ENCODE measurements at regions not wholly inside any gene's neighbourhood (a gene's known extent, or its start where the extent isn't known, plus 50 kb on each side); places are given as distances from the start of the nearest gene placed in this dataset.
"Not testable (repeated sequence)": the region's sequence is repeated elsewhere in the genome, so short reads cannot be mapped to it uniquely, and the experiment has no call there.

DNA sequence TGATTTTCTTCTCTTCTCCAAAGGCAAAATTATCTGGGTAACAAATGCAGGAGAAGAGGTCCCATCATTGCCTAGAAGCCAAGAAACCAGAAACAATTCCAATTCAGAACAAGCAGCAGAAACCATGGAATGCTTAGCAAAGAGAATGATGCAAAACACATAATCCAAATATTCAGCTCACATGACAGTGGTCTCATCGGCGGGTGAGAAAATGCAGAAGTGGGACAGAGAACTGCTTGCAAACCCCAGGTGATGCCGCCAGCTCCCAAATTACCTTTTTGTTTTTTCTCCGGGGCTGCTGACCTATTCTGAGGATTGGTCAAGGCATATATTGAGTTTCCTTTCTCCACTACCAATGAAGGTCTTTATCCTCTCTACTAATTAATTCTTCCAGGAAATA lies 99.7 kb downstream of the ZNF22 start:
- TF ChIP-seq, protein P1, sequence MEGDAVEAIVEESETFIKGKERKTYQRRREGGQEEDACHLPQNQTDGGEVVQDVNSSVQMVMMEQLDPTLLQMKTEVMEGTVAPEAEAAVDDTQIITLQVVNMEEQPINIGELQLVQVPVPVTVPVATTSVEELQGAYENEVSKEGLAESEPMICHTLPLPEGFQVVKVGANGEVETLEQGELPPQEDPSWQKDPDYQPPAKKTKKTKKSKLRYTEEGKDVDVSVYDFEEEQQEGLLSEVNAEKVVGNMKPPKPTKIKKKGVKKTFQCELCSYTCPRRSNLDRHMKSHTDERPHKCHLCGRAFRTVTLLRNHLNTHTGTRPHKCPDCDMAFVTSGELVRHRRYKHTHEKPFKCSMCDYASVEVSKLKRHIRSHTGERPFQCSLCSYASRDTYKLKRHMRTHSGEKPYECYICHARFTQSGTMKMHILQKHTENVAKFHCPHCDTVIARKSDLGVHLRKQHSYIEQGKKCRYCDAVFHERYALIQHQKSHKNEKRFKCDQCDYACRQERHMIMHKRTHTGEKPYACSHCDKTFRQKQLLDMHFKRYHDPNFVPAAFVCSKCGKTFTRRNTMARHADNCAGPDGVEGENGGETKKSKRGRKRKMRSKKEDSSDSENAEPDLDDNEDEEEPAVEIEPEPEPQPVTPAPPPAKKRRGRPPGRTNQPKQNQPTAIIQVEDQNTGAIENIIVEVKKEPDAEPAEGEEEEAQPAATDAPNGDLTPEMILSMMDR (IDR thresholded peaks at IDR 0.05; ENCODE audit: low read depth, low read length), result no peak
- Histone ChIP-seq H3K9me3 (ENCODE audit: low read depth) (no peaks in the 10 kb centered on the region), H3K4me1 (ENCODE audit: low read depth) (no peaks in the 10 kb centered on the region), H3K27ac (no peak overlapping the region), H3K27me3 (no peaks in the 10 kb centered on the region), H3K36me3 (no peaks in the 10 kb centered on the region), H3K4me3 (no peak overlapping the region)
- DNase-seq (ENCODE audit: low read depth in 1 of 2, low spot score in 1 of 2), result no peak

DNA sequence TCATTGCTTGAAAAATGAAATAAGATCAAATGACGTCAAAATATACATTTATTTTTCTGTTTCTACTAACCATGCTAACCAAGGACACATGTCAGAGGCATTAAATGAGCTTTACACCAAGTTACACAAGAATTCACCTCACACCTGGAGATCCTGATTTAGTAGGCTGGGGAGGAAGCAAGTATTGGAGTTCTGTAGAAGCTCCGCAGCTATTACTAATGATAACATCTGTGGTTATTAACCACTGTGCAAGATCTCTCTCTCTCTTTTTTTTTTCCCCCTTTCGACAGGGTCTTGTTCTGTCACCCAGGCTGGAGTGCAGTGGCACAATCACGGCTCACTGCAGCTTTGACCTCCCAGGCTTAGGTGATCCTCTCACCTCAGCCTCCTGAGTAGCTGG lies 104.0 kb downstream of the ZNF22 start:
- Histone ChIP-seq H3K27me3 (no peaks in the 10 kb centered on the region), H3K27ac (no peak overlapping the region), H3K4me3 (no peak overlapping the region), H3K36me3 (no peaks in the 10 kb centered on the region), H3K9me3 (ENCODE audit: low read depth) (no peaks in the 10 kb centered on the region), H3K4me1 (ENCODE audit: low read depth) (no peaks in the 10 kb centered on the region)
- TF ChIP-seq, protein P1 (IDR thresholded peaks at IDR 0.05; ENCODE audit: low read depth, low read length), result no peak
- no peak for DNase-seq (ENCODE audit: low read depth in 1 of 2, low spot score in 1 of 2)

DNA sequence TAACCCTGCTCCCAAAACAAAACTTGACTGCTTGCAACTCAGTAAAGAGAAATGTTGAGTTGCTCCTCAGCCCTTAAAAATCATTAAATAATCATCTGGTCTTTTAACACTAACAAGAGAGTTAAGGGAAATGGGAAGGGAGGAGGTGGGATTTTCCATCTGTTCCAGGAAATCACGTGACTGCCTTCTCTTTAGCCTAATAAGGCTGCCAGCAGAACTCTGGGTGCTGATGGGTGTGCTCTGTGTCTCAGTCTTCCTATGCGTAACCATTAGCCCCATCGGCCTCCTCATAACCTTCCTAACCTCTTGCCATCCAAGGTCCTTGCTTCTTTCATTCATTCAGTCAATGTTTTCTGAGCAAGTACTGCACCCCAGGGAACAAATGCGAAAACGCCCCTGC lies 104.6 kb downstream of the ZNF22 start:
- not testable (repeated sequence) for H3K36me3 ChIP-seq; H3K9me3 ChIP-seq (ENCODE audit: low read depth); H3K4me3 ChIP-seq; H3K27ac ChIP-seq; H3K27me3 ChIP-seq; H3K4me1 ChIP-seq (ENCODE audit: low read depth)
- DNase-seq (ENCODE audit: low read depth in 1 of 2, low spot score in 1 of 2), result peak in 1 of 2 donors; percentile 15

DNA sequence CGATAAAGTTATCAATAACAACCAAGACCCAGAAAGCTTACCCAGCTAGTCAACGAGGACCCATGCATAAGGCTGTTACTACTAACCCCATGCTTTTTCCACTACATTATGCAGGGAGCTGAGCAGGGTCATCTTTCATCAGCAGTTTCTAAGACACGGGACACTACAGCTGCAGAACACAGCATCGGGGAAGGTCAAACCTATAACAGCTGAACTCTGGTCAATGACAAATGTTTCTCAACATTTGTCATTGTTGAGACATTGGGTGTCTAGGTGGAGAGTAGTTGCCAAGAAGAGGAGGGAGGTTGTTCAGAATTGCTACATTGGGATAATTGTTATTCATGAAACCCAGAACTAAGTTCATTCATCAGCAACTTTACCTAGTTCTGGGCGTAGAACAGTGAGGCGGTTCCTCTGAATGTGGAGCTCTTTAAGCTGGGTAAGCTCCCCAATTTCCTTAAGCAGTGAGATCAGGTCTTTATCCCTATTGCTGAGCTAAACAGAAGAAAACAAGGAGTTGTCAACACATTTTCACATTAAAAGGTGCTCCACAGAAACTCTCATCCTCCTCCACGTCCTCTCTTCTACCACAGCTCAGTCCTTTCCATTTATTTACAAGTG lies 105.6 kb downstream of the ZNF22 start:
- no peak overlapping the region for H3K27ac ChIP-seq
- no peaks in the 10 kb centered on the region for H3K27me3 ChIP-seq
- H3K36me3 ChIP-seq, result no peaks in the 10 kb centered on the region
- H3K4me1 ChIP-seq (ENCODE audit: low read depth), result no peaks in the 10 kb centered on the region
- no peak for DNase-seq (ENCODE audit: low read depth in 1 of 2, low spot score in 1 of 2)
- no peaks in the 10 kb centered on the region for H3K9me3 ChIP-seq (ENCODE audit: low read depth)
- TF ChIP-seq, protein P1 (IDR thresholded peaks at IDR 0.05; ENCODE audit: low read depth, low read length), result no peak
- no peak overlapping the region for H3K4me3 ChIP-seq

DNA sequence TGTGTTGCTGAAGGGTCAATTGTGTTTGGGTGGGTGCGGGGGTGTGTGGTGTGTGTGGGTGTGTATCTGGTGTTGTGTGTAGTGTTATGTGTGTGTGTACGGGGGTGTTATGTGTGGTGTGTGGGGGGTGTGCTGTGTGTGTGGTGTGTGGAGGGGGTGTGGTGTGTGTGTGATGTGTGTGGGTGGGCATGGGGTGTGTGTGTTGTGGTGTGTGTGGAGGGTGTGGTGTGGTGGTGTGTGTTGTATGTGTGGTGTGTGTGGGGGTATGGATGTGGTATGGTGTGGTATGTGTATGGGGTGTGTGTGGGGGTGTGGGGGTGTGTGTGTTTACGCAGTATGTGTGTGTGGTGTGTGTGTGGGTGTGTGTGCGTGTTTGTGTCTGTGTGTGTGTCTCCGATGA lies 110.8 kb downstream of the ZNF22 start:
- no peaks in the 10 kb centered on the region for H3K36me3 ChIP-seq
- TF ChIP-seq, protein P1 (IDR thresholded peaks at IDR 0.05; ENCODE audit: low read depth, low read length), result no peak
- no peak for DNase-seq (ENCODE audit: low read depth in 1 of 2, low spot score in 1 of 2)
- no peaks in the 10 kb centered on the region for H3K4me1 ChIP-seq (ENCODE audit: low read depth)
- no peak overlapping the region for H3K27ac ChIP-seq
- H3K27me3 ChIP-seq, result no peaks in the 10 kb centered on the region
- no peaks in the 10 kb centered on the region for H3K9me3 ChIP-seq (ENCODE audit: low read depth)
- no peak overlapping the region for H3K4me3 ChIP-seq

DNA sequence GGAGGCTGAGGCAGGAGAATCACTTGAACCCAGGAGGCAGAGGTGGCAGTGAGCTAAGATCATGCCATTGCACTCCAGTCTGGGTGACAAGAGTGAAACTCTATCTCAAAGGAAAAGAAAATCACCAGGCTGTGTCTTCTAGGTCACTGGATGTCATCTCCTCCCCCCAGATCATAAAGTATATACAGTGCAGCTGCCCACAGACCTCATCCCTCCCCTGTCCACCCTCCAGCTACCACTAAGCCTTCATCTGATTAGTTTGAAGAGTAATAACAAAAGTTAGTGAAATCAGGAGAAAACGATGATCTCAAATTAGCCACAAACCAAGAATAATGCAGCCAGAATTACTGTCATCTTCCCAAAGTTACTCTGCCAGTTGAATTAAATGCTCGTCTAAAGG lies 117.2 kb downstream of the ZNF22 start:
- H3K27ac ChIP-seq; H3K9me3 ChIP-seq (ENCODE audit: low read depth); H3K4me1 ChIP-seq (ENCODE audit: low read depth); H3K36me3 ChIP-seq; DNase-seq (ENCODE audit: low read depth in 1 of 2, low spot score in 1 of 2); H3K27me3 ChIP-seq; H3K4me3 ChIP-seq: not testable (repeated sequence)

DNA sequence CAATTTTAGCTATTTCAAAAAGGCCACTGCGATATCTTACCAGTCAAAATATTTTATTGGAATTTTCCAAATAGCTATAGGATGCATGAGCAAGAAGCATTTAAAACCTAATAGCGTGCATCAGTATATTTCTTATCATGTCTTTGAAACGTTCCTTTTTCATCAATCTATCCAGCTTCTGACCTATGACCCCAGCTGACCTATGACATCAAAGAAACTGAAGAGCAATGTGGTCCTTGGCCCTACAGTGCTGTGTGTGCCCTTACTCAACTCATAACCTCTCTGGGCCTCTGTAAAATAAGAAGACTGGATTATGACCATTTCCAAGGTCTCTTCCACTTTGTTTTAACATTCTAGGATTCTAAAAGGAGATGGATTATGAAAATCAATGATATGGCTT lies 118.2 kb downstream of the ZNF22 start:
- Histone ChIP-seq H3K4me1 (ENCODE audit: low read depth) (no peaks in the 10 kb centered on the region), H3K27me3 (peaks cover 3% of the 10 kb centered on the region), H3K27ac (no peak overlapping the region), H3K4me3 (no peak overlapping the region), H3K9me3 (ENCODE audit: low read depth) (no peaks in the 10 kb centered on the region), H3K36me3 (no peaks in the 10 kb centered on the region)
- DNase-seq (ENCODE audit: low read depth in 1 of 2, low spot score in 1 of 2), result no peak
- TF ChIP-seq, protein P1 (IDR thresholded peaks at IDR 0.05; ENCODE audit: low read depth, low read length), result no peak

DNA sequence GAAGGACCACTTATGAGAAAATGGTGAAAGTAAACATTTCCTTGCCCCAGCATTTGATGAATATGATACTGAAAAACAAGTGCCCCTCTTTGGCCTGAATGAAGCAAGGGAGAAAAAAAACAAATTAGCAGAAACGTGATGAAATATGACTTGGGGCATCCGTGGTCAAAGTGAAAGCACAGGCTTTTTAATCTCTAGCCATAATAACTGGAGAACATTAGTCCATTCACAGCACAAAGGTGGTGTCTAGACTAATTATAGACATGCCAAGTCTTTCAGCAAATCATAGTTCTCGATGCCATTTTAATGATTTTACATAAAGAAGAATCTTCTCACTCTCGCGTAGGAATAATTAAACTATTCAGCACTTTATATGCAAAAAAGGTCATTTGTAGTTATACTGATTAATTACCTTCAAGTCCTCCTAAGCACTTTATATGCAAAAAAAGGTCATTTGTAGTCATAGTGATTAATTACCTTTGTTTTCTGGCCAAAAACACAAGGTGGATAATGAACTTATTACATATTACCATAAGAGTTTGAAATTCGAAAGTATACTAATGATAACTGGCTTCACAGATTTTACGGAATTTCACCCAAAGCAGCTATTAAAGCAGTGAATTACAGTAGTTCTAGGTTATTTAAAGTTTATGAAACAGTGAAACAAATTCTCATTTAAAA lies 121.6 kb downstream of the ZNF22 start:
- not testable (repeated sequence) for H3K36me3 ChIP-seq; H3K27ac ChIP-seq; DNase-seq (ENCODE audit: low read depth in 1 of 2, low spot score in 1 of 2); H3K27me3 ChIP-seq; H3K9me3 ChIP-seq (ENCODE audit: low read depth); H3K4me3 ChIP-seq; H3K4me1 ChIP-seq (ENCODE audit: low read depth)
